HepG2 (cell line): ENCODE measurements at regions not wholly inside any gene's neighbourhood (a gene's known extent, or its start where the extent isn't known, plus 50 kb on each side); places are given as distances from the start of the nearest gene placed in this dataset.

Source experiments
- ATAC-seq: fragments of 200-7000 bp; cut with Tn5 transposase; 3 replicates; pipeline ENCODE4 v1.9.1; 2020; ENCODE audit warnings: mild to moderate bottlenecking, moderate library complexity
- BruUV-seq: library from RNA; stranded (reverse); fragments of 400-500 nt; replicated peaks from 2 replicates; lab custom pipeline; 2021; lab: Mats Ljungman, UMichigan
- CTCF ChIA-PET: fragments of 300-600 bp; formaldehyde crosslinking; extraction: SDS; loops from one replicate; lab custom pipeline; 2021; ENCODE audit warnings: low total read pairs, inconsistent platforms, low intra/inter-chr PET ratio; lab: Yijun Ruan, JAX
- POLR2A ChIA-PET: fragments of 350-600 bp; sonication (Branson Sonifier 250); formaldehyde crosslinking; loops from one replicate; lab custom pipeline; 2020; ENCODE audit warnings: antibody characterized with exemption, inconsistent platforms; lab: Yijun Ruan, JAX
- DNase-seq: peaks from one replicate; pipeline ENCODE4 v3.0.0-alpha.2; 2015; ENCODE audit warnings: low spot score
- FAIRE-seq: peaks from 3 replicates; lab custom pipeline; 2011; peaks lifted over from hg19 to GRCh38; lab: Jason Lieb, UNC
- H2AFZ ChIP-seq: one replicate; pipeline ENCODE4 v1.6.1; 2011; ENCODE audit warnings: low read length, inconsistent platforms
- H3K27ac ChIP-seq: fragments of 300-600 bp; 3 replicates; pipeline ENCODE4 v1.8.0; 2011; ENCODE audit warnings: mixed run types, mild to moderate bottlenecking, mixed read lengths, low read length, inconsistent platforms; ENCODE audit not compliant: insufficient read depth; ENCODE audit errors: extremely low read length
- H3K27me3 ChIP-seq, 2 experiments: fragments of 200-600 bp in 1 of 2; 2 replicates in 1 of 2; 3 replicates in 1 of 2; pipeline versions ENCODE4 v1.6.0 to v1.8.0; 2011; ENCODE audit warnings: low read length in 2 of 2, mild to moderate bottlenecking in 2 of 2, moderate library complexity in 2 of 2, inconsistent platforms in 1 of 2; ENCODE audit not compliant: insufficient read depth in 2 of 2, control insufficient read depth in 1 of 2
- H3K36me3 ChIP-seq, 2 experiments: fragments of 200-600 bp in 1 of 2; replicated peaks in 1 of 2; 2 replicates in 1 of 2; 3 replicates in 1 of 2; pipeline versions ENCODE4 v1.5.1 to v1.8.0; 2011; ENCODE audit warnings: low read length in 2 of 2, inconsistent platforms in 1 of 2; ENCODE audit not compliant: insufficient read depth in 2 of 2, control insufficient read depth in 1 of 2
- H3K4me1 ChIP-seq: 2 replicates; pipeline ENCODE4 v1.5.1; 2012; ENCODE audit warnings: low read length, inconsistent platforms; ENCODE audit not compliant: insufficient read depth
- H3K4me2 ChIP-seq: 2 replicates; pipeline ENCODE4 v1.6.0; 2011; ENCODE audit warnings: low read depth, low read length, inconsistent platforms
- H3K4me3 ChIP-seq, 3 experiments: fragments of 200-600 bp in 1 of 3; sonication (generic), shearing (Covaris generic) in 1 of 3; replicated peaks in 1 of 3; 2 replicates each; pipeline ENCODE4 v1.5.1; 2011 to 2016; ENCODE audit warnings: low read length in 3 of 3, inconsistent platforms in 2 of 3, low read depth in 2 of 3, mild to moderate bottlenecking in 2 of 3, control low read depth in 1 of 3, mixed read lengths in 1 of 3; ENCODE audit not compliant: insufficient read depth in 1 of 3
- H3K79me2 ChIP-seq: one replicate; pipeline ENCODE4 v1.6.1; 2011; ENCODE audit warnings: low read length, inconsistent platforms; ENCODE audit not compliant: insufficient read depth
- H3K9ac ChIP-seq: 2 replicates; pipeline ENCODE4 v1.6.0; 2011; ENCODE audit warnings: mild to moderate bottlenecking, low read depth, low read length, inconsistent platforms; ENCODE audit not compliant: insufficient read depth
- H3K9me3 ChIP-seq: 2 replicates; pipeline ENCODE4 v1.5.1; 2012; ENCODE audit warnings: mild to moderate bottlenecking, low read length
- H4K20me1 ChIP-seq: 2 replicates; pipeline ENCODE4 v1.6.0; 2011; ENCODE audit warnings: inconsistent platforms, mild to moderate bottlenecking, low read length, moderate library complexity; ENCODE audit not compliant: insufficient read depth
- CBX5 ChIP-seq: sonication (generic); formaldehyde crosslinking; IDR thresholded peaks from 2 replicates; pipeline ENCODE4 v1.4.0; 2020; ENCODE audit warnings: missing genetic modification reagents, borderline replicate concordance
- HMGXB4 ChIP-seq, 2 experiments: sonication (generic) in 1 of 2; formaldehyde crosslinking in 1 of 2; IDR thresholded peaks; 2 replicates each; pipeline versions ENCODE4 v1.4.0 to v1.6.1; 2018 to 2020; ENCODE audit warnings: missing genetic modification reagents in 2 of 2, borderline replicate concordance in 1 of 2, low read depth in 1 of 2, mild to moderate bottlenecking in 1 of 2, missing biosample characterization in 1 of 2
- MAFF ChIP-seq: IDR thresholded peaks from 2 replicates; pipeline ENCODE4 v1.6.1; 2011; ENCODE audit warnings: low read depth, low read length, improper control_type of control experiment
- MIER2 ChIP-seq: IDR thresholded peaks from 2 replicates; pipeline ENCODE4 v1.6.1; 2016; ENCODE audit warnings: missing biosample characterization, missing genetic modification reagents
- NBN ChIP-seq: fragments of 450-650 bp; conservative IDR thresholded peaks from 2 replicates; pipeline ENCODE4 v1.6.1; 2017
- NR2F2 ChIP-seq: IDR thresholded peaks from 2 replicates; pipeline ENCODE4 v1.6.1; 2012; ENCODE audit warnings: low read depth, inconsistent platforms, borderline replicate concordance
- PLRG1 ChIP-seq: fragments of 450-650 bp; conservative IDR thresholded peaks from 2 replicates; pipeline ENCODE4 v1.6.1; 2016
- SNAPC4 ChIP-seq: sonication (generic); formaldehyde crosslinking; IDR thresholded peaks from 2 replicates; pipeline ENCODE4 v1.4.0; 2020; ENCODE audit warnings: mild to moderate bottlenecking, missing genetic modification reagents
- TAF15 ChIP-seq: fragments of 200-400 bp; formaldehyde crosslinking; IDR thresholded peaks from one replicate; pipeline ENCODE4 v1.6.1; 2018; ENCODE audit warnings: mild to moderate bottlenecking, low read depth, low read length; ENCODE audit not compliant: poor library complexity, severe bottlenecking
- TFAP4 ChIP-seq: sonication (generic); IDR thresholded peaks from 2 replicates; pipeline ENCODE4 v1.6.1; 2016; ENCODE audit warnings: low read depth, borderline replicate concordance
- ZNF446 ChIP-seq: sonication (generic); formaldehyde crosslinking; IDR thresholded peaks from 2 replicates; pipeline ENCODE4 v1.5.0; 2020; ENCODE audit warnings: mild to moderate bottlenecking, missing genetic modification reagents
- ZNF501 ChIP-seq: sonication (generic); formaldehyde crosslinking; IDR thresholded peaks from 2 replicates; pipeline ENCODE4 v1.5.1; 2020; ENCODE audit warnings: mild to moderate bottlenecking, moderate library complexity, missing genetic modification reagents
- ZNF547 ChIP-seq: sonication (generic); formaldehyde crosslinking; IDR thresholded peaks from 2 replicates; pipeline ENCODE4 v1.5.1; 2020; ENCODE audit warnings: mild to moderate bottlenecking, missing genetic modification reagents
- ZNF652 ChIP-seq: IDR thresholded peaks from 2 replicates; pipeline ENCODE4 v1.6.1; 2016; ENCODE audit warnings: low read depth, borderline replicate concordance
- ZNF841 ChIP-seq: sonication (generic); formaldehyde crosslinking; IDR thresholded peaks from 2 replicates; pipeline ENCODE4 v1.8.1; 2023; ENCODE audit warnings: missing genetic modification reagents, borderline replicate concordance
- ZSCAN31 ChIP-seq: sonication (generic); formaldehyde crosslinking; IDR thresholded peaks from 2 replicates; pipeline ENCODE4 v1.5.0; 2020; ENCODE audit warnings: low read depth, mild to moderate bottlenecking, missing genetic modification reagents
- WGBS: methylation state at CpG from one replicate; pipeline ENCODE4 v1.1.6; 2017; ENCODE audit warnings: low lambda C conversion rate; 5-methylcytosine and 5-hydroxymethylcytosine counted together
- in situ Hi-C: cut with HindIII; loops from 2 replicates; pipeline ENCODE4 v1.10.0; 2017; ENCODE audit warnings: low pct_unique_long_range_greater_than_20kb; ENCODE audit not compliant: extremely low pct_ligation_motif_present
- intact Hi-C: fragments of 100-400 bp; cut with micrococcal nuclease; formaldehyde crosslinking; loops from one replicate; pipeline ENCODE4 v1.10.0; 2022; ENCODE audit not compliant: unreplicated experiment

GRCh38 chr3:193774916-193775285 lies 181.9 kb downstream of the OPA1 start (continued):
- TF ChIP-seq TAF15 (no peak), ZNF652 (no peak), ZNF547 (CRISPR knock-in tag) (0 out of 2 replicates have a peak, but pooled peaks have one; percentile 25)

GRCh38 chr3:193775421-193776077 lies 182.5 kb downstream of the OPA1 start:
- in situ Hi-C loops, result no loop called here
- Histone ChIP-seq H3K79me2 (no peaks in the 10 kb centered on the region), H3K4me2 (peak overlapping the region; percentile 66), H4K20me1 (no peaks in the 10 kb centered on the region), H3K9ac (no peak overlapping the region), H3K4me3 (no peak overlapping the region), H3K9me3 (no peaks in the 10 kb centered on the region), H3K27me3 (no peaks in the 10 kb centered on the region; a peak in 1 of 5 replicates), H3K27ac (no peak overlapping the region), H2AFZ (no peak overlapping the region), H3K4me1 (peaks cover 79% of the 10 kb centered on the region), H3K36me3 (no peaks in the 10 kb centered on the region)
- DNase-seq (no peak), ATAC-seq (peak; percentile 46), FAIRE-seq (peak; percentile 30)
- 50% methylated on average over 10 of the region's 11 CpGs for WGBS
- intact Hi-C loops, result loop anchor here (2.0 to 5.0 kb wide), 2 partner anchors 31 to 63 kb away; no protein-coding TSS in a partner anchor
- ChIA-PET POLR2A (interaction anchor here (0.8 kb wide), 1 partner anchor 31 kb away, joined by 3 read pairs; no protein-coding TSS in a partner anchor), CTCF (no interaction called here)
- no TSS peak for BruUV-seq
- TF ChIP-seq HMGXB4 (CRISPR knock-in tag; IDR thresholded peaks at IDR 0.05; ENCODE audit: borderline replicate concordance in 1 of 2, low read depth in 1 of 2), result no peak
- TF ChIP-seq NR2F2, result peak; percentile 54; the same call in 1 of the 2 replicates
- no peak for TF ChIP-seq NBN
- no peak for TF ChIP-seq PLRG1
- TF ChIP-seq CBX5, result no peak
- no peak for TF ChIP-seq MAFF
- TF ChIP-seq SNAPC4 (CRISPR knock-in tag), result no peak
- TF ChIP-seq MIER2 (CRISPR knock-in tag), result no peak
- TF ChIP-seq ZNF501, result 0 out of 2 replicates have a peak, but pooled peaks have one; percentile 20
- no peak for TF ChIP-seq ZNF841 (CRISPR knock-in tag)
- no peak for TF ChIP-seq TFAP4
- no peak for TF ChIP-seq ZSCAN31 (CRISPR knock-in tag)
- no peak for TF ChIP-seq ZNF446 (CRISPR knock-in tag)
